GOT3 (cell line): ENCODE measurements at regions not wholly inside any gene's neighbourhood (a gene's known extent, or its start where the extent isn't known, plus 50 kb on each side); places are given as distances from the start of the nearest gene placed in this dataset.
"Not testable (repeated sequence)": the region's sequence is repeated elsewhere in the genome, so short reads cannot be mapped to it uniquely, and the experiment has no call there.

ENCODE experiments used
- DNase-seq: peaks from one replicate; lab custom pipeline; 2025; ENCODE audit warnings: mixed read lengths; lab: John Stamatoyannopoulos, UW

- DNase-seq: no peak
These were observed 185.8 kb upstream of the NREP start for GRCh38 chr5:111942661-111943401.

- DNase-seq: no peak
These were observed 185.2 kb upstream of the NREP start for GRCh38 chr5:111942201-111942600.

DNA sequence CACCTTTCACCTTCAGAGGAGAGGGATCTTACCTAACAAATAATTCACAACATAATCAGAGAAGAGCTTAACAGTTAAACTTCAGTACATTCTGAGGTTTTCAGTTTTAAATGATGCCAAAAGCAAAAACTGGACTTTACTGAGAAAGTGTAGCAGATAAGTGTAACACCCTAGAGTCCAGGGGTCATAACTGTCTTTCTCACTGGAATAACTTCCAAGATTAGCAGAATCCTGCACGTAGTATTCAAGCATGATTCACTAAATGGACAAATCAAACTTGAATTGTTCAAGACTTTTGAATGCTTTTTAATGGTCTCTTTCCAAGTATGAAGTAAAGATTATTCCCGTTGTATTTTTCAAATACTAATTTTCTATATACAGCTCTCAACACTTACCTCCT, 180.1 kb upstream of the NREP start:
- no peak for DNase-seq

- DNase-seq: no peak
These were observed 178.8 kb upstream of the NREP start for GRCh38 chr5:111935835-111936234.

DNA sequence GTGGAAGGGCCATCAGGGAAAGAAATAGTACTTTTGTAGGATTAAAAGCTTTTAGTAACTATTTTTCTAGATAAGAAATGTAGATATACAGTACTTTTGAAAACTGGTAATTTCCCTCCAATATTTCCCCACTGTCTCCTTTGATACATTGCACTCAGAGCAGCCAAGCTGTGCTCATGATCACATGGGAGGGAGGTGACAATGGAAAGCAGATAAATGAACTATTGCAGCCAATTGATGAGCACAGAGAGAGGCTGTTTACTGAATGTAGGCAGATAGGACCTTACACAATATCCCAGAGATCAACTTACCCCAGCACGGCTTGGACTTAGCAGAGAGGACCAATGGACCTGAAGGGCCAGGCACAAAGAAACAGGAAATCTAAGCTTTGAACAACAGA, 178.0 kb upstream of the NREP start:
- no peak for DNase-seq

- DNase-seq: no peak
These were observed 177.5 kb upstream of the NREP start for GRCh38 chr5:111934511-111934910.

- DNase-seq: no peak
These were observed 176.1 kb upstream of the NREP start for GRCh38 chr5:111933086-111933485.

- no peak for DNase-seq
These were observed 175.6 kb upstream of the NREP start for GRCh38 chr5:111932628-111933027.

- DNase-seq: no peak
These were observed 175.2 kb upstream of the NREP start for GRCh38 chr5:111932199-111932598.

- no peak for DNase-seq
These were observed 174.7 kb upstream of the NREP start for GRCh38 chr5:111931655-111932054.

- DNase-seq: no peak
These were observed 174.0 kb upstream of the NREP start for GRCh38 chr5:111930905-111931461.

- DNase-seq: no peak
These were observed 173.5 kb upstream of the NREP start for GRCh38 chr5:111930449-111930848.

DNA sequence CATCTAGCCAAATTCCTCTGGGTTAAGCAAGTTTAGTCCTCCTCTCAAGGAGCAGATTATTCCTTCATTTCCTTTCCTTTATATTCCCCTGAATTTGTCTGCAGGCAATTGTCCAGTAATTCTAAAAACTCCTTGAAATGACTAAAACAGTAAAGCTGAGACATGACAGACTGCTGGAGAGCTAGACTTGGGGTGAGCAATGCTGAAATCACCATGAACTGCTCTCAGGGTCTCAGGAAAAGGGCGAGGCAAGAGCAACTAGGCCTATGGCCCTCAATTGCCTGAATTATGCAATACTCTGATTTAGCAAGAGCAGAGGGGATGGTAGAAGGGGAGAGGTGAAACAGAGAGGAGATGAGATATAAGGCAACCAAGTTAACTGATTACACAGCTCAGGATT, 172.9 kb upstream of the NREP start:
- DNase-seq: no peak

DNA sequence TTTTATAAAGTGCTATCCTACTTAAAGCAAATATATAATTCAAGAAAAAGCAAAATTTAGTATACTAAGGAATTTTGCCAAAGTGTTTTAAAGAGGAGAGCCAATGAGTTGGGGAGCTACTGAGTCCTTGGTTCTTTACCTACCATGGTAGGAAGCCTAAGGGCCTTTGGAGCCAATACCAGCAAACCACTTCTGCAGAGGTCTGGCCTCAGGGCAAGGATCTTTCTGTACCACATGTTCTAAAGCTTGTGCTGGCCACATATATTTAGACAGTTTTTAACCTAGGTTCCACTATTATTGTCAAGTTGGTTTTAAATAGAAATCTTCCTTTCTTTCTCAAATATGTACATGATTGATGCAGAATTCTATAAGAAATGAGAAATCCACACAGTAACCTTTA, 172.3 kb upstream of the NREP start:
- DNase-seq: no peak

DNA sequence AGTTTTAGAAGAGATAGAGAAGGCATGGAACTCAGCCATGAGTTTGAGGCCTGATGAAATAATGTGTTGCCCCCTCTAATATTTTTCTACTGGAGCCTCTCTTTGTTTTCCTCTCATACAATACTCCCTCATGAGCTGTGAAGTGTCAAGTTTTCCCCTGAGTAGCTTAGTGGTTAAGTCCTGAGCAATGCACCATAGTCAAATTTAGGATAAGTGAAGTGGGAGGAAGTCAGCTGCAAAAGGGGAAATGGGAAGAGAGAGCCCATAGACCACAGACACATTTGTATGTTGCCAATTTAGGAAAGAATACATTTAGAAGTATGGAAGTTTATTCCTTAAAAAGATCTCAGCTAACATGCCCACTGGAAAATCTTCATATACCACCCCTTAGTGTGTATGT, 171.5 kb upstream of the NREP start:
- DNase-seq: no peak

DNA sequence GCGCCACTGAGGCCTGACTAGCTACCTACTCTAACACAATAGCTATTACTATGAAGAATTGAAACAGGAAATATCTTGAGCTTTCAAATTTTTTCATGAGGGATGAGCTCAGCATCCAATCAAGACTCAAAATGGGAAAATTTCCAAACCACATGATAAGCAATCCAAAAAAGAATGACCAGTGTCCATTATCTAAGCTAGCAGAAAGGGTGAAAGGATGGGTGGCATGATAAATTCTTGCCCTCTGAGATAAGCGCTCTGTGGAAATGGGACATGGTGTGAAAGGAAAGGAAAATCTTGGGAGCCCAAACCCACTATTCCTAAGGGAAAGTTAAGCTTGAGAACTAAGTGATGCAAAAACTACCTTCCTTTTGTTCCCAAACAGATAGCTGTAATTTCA, 170.2 kb upstream of the NREP start:
- no peak for DNase-seq

GRCh38 chr5:111926026-111926425, 169.0 kb upstream of the NREP start:
- DNase-seq: no peak

DNA sequence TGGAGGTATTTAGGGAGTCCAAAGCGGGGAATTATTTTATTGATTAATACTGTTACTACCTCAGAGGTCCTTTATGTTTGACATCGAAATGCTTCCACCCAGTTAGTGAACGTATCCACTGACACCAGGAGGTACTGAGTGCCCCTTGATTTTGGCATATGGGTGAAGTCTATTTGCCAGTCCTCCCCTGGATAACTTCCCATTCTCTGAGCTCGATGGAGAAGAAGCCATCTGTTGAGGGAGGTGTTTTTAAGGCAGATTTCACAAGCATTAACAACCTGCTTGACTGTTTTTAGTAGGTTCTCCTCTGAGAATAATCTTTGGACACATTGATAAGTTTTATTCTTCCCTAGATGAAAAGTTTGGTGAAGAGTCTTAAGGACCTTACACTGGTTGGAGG, 165.3 kb upstream of the NREP start:
- DNase-seq: no peak

DNA sequence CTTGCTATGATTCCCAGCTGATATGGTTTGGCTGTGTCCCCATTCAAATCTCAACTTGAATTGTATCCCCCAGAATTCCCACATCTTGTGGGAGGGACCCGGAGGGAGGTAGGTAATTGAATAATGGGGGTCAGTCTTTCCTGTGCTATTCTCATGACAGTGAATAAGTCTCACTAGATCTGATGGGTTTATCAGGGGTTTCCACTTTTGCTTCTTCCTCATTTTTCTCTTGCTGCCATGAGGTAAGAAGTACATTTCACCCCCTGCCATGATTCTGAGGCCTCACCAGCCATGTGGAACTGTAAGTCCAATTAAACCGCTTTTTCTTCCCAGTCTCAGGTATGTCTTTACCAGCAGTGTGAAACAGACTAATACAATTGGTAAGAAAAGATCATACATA, 164.7 kb upstream of the NREP start:
- DNase-seq: not testable (repeated sequence)

GRCh38 chr5:111914966-111915636, 158.1 kb upstream of the NREP start:
- no peak for DNase-seq

DNA sequence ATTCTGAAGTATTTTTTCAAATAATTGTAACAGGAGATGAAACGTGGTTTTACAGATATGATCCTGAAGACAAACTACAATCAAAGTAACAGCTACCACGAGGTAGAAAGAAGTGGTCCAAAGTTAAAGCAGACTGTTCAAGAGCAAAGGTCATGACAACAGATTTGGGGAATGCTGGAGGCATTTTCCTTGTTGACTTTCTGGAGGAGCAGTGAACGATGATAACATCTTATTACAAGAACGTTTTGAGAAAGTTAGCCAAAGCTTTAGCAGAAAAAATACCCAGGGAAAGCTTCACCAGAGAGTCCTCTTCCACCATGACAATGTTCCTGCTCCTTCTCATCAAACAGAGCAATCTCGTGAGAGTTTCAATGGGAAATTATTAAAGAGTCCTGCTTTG, 145.4 kb upstream of the NREP start:
- DNase-seq: no peak

DNA sequence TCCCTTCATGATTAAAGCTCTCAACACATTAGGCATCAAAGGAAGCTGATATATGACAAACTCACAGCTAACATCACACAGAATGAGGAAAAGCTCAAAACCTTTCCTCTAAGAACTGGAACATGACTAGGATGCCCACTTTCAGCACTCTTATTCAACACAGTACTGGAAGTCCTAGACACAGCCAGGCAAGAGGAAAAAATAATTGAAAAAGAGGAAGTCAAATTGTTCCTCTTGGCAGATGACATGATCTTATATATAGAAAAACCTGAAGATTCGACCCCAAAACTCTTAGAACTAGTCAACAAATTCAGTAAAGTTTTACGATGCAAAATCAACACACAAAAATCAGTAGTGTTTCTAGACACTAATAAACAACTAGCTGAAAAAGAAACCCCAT, 144.3 kb upstream of the NREP start:
- no peak for DNase-seq

DNA sequence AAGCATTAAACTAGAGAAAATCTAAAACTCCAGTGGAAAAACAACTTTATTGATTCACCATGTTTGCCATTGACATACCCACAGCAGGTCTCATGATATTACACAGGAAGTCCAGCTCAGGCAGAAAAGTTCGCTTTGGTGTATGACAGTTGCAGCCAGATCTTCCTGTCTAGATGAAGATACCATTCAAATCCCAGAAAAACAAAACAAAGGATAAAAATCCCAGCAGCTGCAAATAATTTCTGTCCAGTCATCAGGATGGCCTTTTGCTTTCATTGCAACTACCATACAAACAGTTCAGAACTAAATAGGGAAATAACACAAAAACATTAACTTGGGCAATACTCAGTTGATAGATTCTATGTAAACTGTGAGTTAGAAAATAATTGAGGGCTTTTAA, 136.0 kb upstream of the NREP start:
- no peak for DNase-seq

- no peak for DNase-seq
These were observed 130.7 kb upstream of the NREP start for GRCh38 chr5:111887706-111888105.
